Endothelial cell of umbilical vein (primary cell): ENCODE measurements at regions not wholly inside any gene's neighbourhood (a gene's known extent, or its start where the extent isn't known, plus 50 kb on each side); places are given as distances from the start of the nearest gene placed in this dataset.

Source experiments
- BruUV-seq: library from RNA; stranded (reverse); fragments of 400-500 nt; replicated peaks from 2 replicates; lab custom pipeline; 2021; lab: Mats Ljungman, UMichigan
- CTCF ChIA-PET: fragments of 300-600, 350-600 bp; sonication (Branson Sonifier 250); formaldehyde crosslinking; loops from one replicate; lab custom pipeline; 2021; ENCODE audit warnings: antibody characterized with exemption, inconsistent platforms; lab: Charles Lee
- POLR2A ChIA-PET: fragments of 300-600, 350-600 bp; sonication (Branson Sonifier 250); formaldehyde crosslinking; loops from one replicate; lab custom pipeline; 2021; ENCODE audit warnings: antibody characterized with exemption, inconsistent platforms; lab: Charles Lee
- DNase-seq: peaks from one replicate; pipeline ENCODE4 v3.0.0-alpha.2; 2011; ENCODE audit warnings: low read depth, low spot score
- FAIRE-seq: peaks from 2 replicates; lab custom pipeline; 2011; peaks lifted over from hg19 to GRCh38; lab: Jason Lieb, UNC
- H2AFZ ChIP-seq: 2 replicates; pipeline ENCODE4 v1.6.0; 2012; ENCODE audit warnings: low read depth, low read length, control low read depth, inconsistent platforms
- H3K27ac ChIP-seq: 2 replicates; pipeline ENCODE4 v1.5.1; 2011; ENCODE audit warnings: low read depth, mild to moderate bottlenecking, control low read depth, low read length, moderate library complexity; ENCODE audit not compliant: insufficient read depth
- H3K27me3 ChIP-seq, 2 experiments: 2 replicates each; pipeline versions ENCODE4 v1.6.0 to v1.6.1; 2011; ENCODE audit warnings: low read length in 2 of 2, mixed read lengths in 1 of 2; ENCODE audit not compliant: control insufficient read depth in 2 of 2, insufficient read depth in 2 of 2
- H3K36me3 ChIP-seq, 2 experiments: 2 replicates in 1 of 2; 3 replicates in 1 of 2; pipeline ENCODE4 v1.5.1; 2011; ENCODE audit warnings: low read length in 2 of 2, mild to moderate bottlenecking in 1 of 2, moderate library complexity in 1 of 2; ENCODE audit not compliant: control insufficient read depth in 2 of 2, insufficient read depth in 2 of 2; ENCODE audit errors: extremely low read depth in 1 of 2
- H3K4me1 ChIP-seq: 3 replicates; pipeline ENCODE4 v1.5.1; 2011; ENCODE audit warnings: mild to moderate bottlenecking, low read length; ENCODE audit not compliant: control insufficient read depth, insufficient read depth; ENCODE audit errors: extremely low read depth
- H3K4me2 ChIP-seq: 2 replicates; pipeline ENCODE4 v1.6.1; 2011; ENCODE audit warnings: low read length, control low read depth, mixed read lengths; ENCODE audit not compliant: insufficient read depth
- H3K4me3 ChIP-seq, 3 experiments: fragments of 200-600 bp in 1 of 3; sonication (generic), shearing (Covaris generic) in 1 of 3; replicated peaks in 1 of 3; 2 replicates each; pipeline ENCODE4 v1.5.1; 2011 to 2016; ENCODE audit warnings: control low read depth in 3 of 3, low read length in 3 of 3, mild to moderate bottlenecking in 2 of 3, inconsistent platforms in 1 of 3, low read depth in 1 of 3, moderate library complexity in 1 of 3; ENCODE audit not compliant: insufficient read depth in 1 of 3
- H3K79me2 ChIP-seq: 2 replicates; pipeline ENCODE4 v1.6.0; 2012; ENCODE audit warnings: low read length, inconsistent platforms; ENCODE audit not compliant: control insufficient read depth, insufficient read depth
- H3K9ac ChIP-seq: replicated peaks from 2 replicates; pipeline ENCODE3; 2011; ENCODE audit warnings: low read length, control low read depth; ENCODE audit not compliant: insufficient read depth; ENCODE audit errors: extremely low read depth
- H3K9me1 ChIP-seq: replicated peaks from 3 replicates; pipeline ENCODE4 v1.6.0; 2011; ENCODE audit warnings: mild to moderate bottlenecking, low read length; ENCODE audit not compliant: control insufficient read depth, insufficient read depth; ENCODE audit errors: extremely low read depth
- H3K9me3 ChIP-seq: replicated peaks from 2 replicates; pipeline ENCODE4 v1.5.1; 2012; ENCODE audit warnings: low read length, inconsistent platforms; ENCODE audit not compliant: control insufficient read depth, insufficient read depth
- H4K20me1 ChIP-seq: replicated peaks from 2 replicates; pipeline ENCODE3; 2011; ENCODE audit warnings: mild to moderate bottlenecking, low read length; ENCODE audit not compliant: control insufficient read depth, insufficient read depth; ENCODE audit errors: extremely low read depth
- CTCF ChIP-seq, 2 donors: IDR thresholded peaks; 1 replicate in 1 of 2; 2 replicates in 1 of 2; pipeline ENCODE4 v1.5.1; 2011; ENCODE audit warnings: low read length in 2 of 2, mild to moderate bottlenecking in 2 of 2, moderate library complexity in 2 of 2, control low read depth in 1 of 2, inconsistent platforms in 1 of 2, low read depth in 1 of 2; ENCODE audit not compliant: insufficient read depth in 1 of 2; ENCODE audit errors: extremely low read depth in 1 of 2
- EZH2 ChIP-seq: IDR thresholded peaks from 2 replicates; pipeline ENCODE4 v1.6.1; 2012; ENCODE audit warnings: borderline replicate concordance, low read depth, mild to moderate bottlenecking, moderate library complexity, low read length, inconsistent platforms; ENCODE audit not compliant: severe bottlenecking
- FOS ChIP-seq: IDR thresholded peaks from 2 replicates; pipeline ENCODE4 v1.6.1; 2011; ENCODE audit warnings: mild to moderate bottlenecking, low read length, moderate library complexity, borderline replicate concordance; ENCODE audit not compliant: insufficient read depth
- GATA2 ChIP-seq: IDR thresholded peaks from 2 replicates; pipeline ENCODE4 v1.7.0; 2011; ENCODE audit warnings: low read depth, mild to moderate bottlenecking, moderate library complexity, mixed read lengths, low read length; ENCODE audit not compliant: insufficient read length, insufficient read depth
- JUN ChIP-seq: IDR thresholded peaks from 2 replicates; pipeline ENCODE4 v1.6.1; 2011; ENCODE audit warnings: borderline replicate concordance, low read depth; ENCODE audit not compliant: insufficient read length, insufficient read depth
- MAX ChIP-seq: IDR thresholded peaks from 2 replicates; pipeline ENCODE4 v1.6.1; 2011; ENCODE audit not compliant: insufficient read depth, insufficient read length
- MYC ChIP-seq: IDR thresholded peaks from one replicate; pipeline ENCODE4 v1.6.1; 2011; ENCODE audit warnings: mild to moderate bottlenecking, low read depth, low read length
- POLR2A ChIP-seq: IDR thresholded peaks from 2 replicates; pipeline ENCODE4 v1.6.1; 2012; ENCODE audit warnings: low read depth, mild to moderate bottlenecking, control low read depth, low read length
- POLR2AphosphoS5 ChIP-seq: IDR thresholded peaks from 2 replicates; pipeline ENCODE4 v1.6.1; 2012; ENCODE audit warnings: low read depth, mild to moderate bottlenecking, control low read depth, low read length, moderate library complexity; ENCODE audit not compliant: insufficient read depth
- dilution Hi-C: fragments of 300-500 bp; cut with MboI; formaldehyde crosslinking; loops from one replicate; pipeline ENCODE4 v1.15.0; 2019; ENCODE audit warnings: low sequenced_read_pairs; ENCODE audit not compliant: extremely low pct_ligation_motif_present
- intact Hi-C: fragments of 100-400 bp; cut with micrococcal nuclease; formaldehyde crosslinking; loops from one replicate; pipeline ENCODE4 v1.10.0; 2022

GRCh38 chr4:69039071-69039470 lies 57.2 kb upstream of the UGT2B7 start:
- DNase-seq, result no peak
- BruUV-seq, result no TSS peak
- dilution Hi-C loops (no loop called here), intact Hi-C loops (no loop called here)
- FAIRE-seq, result peak; percentile 31
- ChIA-PET POLR2A (no interaction called here), CTCF (interaction anchor here (1.3 to 1.8 kb wide), 4 partner anchors 8 to 22 kb away, joined by 3 to 5 read pairs (median 3); no protein-coding TSS in a partner anchor)
- Histone ChIP-seq H3K27ac (no peak overlapping the region), H3K4me2 (no peak overlapping the region), H3K9ac (no peak overlapping the region), H3K36me3 (no peaks in the 10 kb centered on the region), H3K4me3 (no peak overlapping the region), H3K9me3 (no peaks in the 10 kb centered on the region), H3K79me2 (no peaks in the 10 kb centered on the region), H3K4me1 (no peaks in the 10 kb centered on the region), H3K27me3 (no peaks in the 10 kb centered on the region), H2AFZ (no peak overlapping the region), H3K9me1 (no peaks in the 10 kb centered on the region), H4K20me1 (no peaks in the 10 kb centered on the region)
- TF ChIP-seq JUN (no peak), MAX (no peak), POLR2A (no peak), MYC (no peak), CTCF (IDR thresholded peaks at IDR 0.05; ENCODE audit: extremely low read depth in 1 of 2, insufficient read depth in 1 of 2, low read depth in 1 of 2, low read length in 2 of 2) (no peak), EZH2 (no peak), POLR2AphosphoS5 (no peak), FOS (no peak), GATA2 (no peak)
